GM20000 (cell line): ENCODE measurements at regions not wholly inside any gene's neighbourhood (a gene's known extent, or its start where the extent isn't known, plus 50 kb on each side); places are given as distances from the start of the nearest gene placed in this dataset.

Experiments used
- DNase-seq: peaks from one replicate; pipeline ENCODE4 v3.0.0; 2012; ENCODE audit warnings: low spot score
- TF ChIP-seq, protein P1 (sequence below): IDR thresholded peaks from 2 replicates; pipeline ENCODE4 v1.5.1; 2012; ENCODE audit warnings: mild to moderate bottlenecking, control low read depth; ENCODE audit errors: extremely low read depth, missing control alignments

DNA sequence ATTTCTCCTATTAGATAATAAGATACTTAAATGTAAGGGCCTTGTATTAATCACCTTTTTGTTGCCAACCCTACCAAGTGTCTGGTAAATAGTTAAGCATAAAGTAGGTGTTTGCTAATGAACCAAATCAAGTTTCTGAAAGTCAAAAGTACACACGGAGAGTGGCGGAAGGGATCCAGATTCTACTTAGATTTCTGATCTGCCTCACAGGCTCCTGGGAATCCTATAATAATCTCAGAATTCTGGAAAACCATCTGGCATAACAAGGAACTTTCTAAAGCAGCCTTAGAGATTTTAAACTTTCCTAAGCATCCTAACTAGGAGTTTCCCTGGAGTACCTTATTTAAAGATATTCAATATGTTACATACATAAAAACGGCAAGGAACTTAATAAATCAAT is 363.2 kb upstream of the SMC2 start:
- no peak for DNase-seq
- TF ChIP-seq, protein P1, sequence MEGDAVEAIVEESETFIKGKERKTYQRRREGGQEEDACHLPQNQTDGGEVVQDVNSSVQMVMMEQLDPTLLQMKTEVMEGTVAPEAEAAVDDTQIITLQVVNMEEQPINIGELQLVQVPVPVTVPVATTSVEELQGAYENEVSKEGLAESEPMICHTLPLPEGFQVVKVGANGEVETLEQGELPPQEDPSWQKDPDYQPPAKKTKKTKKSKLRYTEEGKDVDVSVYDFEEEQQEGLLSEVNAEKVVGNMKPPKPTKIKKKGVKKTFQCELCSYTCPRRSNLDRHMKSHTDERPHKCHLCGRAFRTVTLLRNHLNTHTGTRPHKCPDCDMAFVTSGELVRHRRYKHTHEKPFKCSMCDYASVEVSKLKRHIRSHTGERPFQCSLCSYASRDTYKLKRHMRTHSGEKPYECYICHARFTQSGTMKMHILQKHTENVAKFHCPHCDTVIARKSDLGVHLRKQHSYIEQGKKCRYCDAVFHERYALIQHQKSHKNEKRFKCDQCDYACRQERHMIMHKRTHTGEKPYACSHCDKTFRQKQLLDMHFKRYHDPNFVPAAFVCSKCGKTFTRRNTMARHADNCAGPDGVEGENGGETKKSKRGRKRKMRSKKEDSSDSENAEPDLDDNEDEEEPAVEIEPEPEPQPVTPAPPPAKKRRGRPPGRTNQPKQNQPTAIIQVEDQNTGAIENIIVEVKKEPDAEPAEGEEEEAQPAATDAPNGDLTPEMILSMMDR, result no peak

DNA sequence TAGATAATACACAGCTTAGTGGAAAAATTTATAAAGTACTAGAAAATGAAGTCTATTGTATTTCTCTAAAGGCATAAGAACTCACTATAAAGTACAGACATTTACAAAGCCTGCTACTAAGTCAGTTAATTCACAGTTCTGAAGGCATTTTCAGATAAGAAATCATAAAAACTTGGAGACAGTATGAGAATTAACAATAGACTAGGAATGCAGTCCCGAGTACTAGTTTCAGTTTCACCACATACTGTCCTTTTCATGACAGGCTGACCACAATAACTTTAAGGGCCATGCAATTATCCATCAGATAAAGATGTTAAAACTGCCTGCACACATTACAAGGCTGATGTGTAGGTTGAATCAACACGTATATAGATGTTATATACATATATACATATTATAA is 362.6 kb upstream of the SMC2 start:
- DNase-seq, result no peak

DNA sequence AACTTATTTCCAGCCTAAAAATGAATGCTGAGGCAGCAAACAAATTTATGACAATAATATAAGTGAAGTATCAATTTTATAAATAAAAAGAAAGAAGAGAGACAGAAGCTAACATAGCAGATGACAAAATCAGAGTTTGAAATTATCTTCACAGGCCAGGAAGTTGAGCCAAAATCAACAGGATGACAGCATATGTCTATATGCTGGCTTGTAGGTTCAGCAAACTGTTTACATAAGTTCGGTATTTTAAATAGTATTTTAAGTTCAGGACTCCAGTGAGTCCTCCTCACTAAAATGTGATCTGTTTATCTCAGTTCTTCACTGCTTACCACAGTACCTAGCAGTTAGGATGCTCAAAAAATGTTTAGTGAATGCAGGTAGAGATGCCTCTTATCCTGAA is 359.6 kb upstream of the SMC2 start:
- DNase-seq, result no peak
- TF ChIP-seq, protein P1, result no peak

More for the DNA sequence above, 362.6 kb upstream of the SMC2 start:
- TF ChIP-seq, protein P1, result no peak

DNA sequence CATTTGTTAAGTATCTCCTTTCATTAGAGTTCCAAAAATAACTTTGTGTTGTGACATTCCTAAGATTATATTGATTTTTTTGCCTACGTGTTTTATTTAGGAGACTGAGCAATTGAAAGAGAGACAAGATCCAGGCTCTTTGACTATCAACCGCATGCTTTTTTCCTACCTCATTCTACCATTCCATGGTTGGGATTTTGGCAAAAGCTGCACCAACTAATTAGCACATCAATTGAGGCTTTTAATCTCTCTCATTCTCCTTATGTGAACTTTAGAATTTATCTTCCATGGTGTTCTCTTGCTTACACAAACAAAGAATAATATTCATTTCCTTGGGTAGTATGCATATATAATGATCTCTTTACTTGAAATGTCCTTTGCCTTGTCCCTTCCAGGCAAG is 338.7 kb upstream of the SMC2 start:
- DNase-seq, result no peak
- TF ChIP-seq, protein P1, result no peak

DNA sequence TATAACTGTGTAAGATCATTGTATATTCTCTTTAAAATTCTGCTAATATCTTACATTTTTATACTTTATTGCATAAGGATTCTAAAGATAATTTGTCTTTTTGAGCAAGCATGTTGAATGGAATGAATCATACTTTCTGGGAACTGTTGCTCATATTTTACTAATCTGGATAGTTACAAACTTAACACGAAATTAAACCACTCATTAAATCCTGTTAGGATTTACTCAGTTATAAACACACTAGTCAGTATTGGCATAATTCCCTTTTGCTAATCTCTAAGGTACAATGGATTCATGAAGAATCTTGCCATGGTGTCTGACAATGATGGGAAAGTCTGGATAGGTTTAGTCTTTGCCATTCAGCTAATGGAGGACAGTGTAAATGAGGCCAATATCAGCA is 338.1 kb upstream of the SMC2 start:
- no peak for DNase-seq
- TF ChIP-seq, protein P1, result no peak

DNA sequence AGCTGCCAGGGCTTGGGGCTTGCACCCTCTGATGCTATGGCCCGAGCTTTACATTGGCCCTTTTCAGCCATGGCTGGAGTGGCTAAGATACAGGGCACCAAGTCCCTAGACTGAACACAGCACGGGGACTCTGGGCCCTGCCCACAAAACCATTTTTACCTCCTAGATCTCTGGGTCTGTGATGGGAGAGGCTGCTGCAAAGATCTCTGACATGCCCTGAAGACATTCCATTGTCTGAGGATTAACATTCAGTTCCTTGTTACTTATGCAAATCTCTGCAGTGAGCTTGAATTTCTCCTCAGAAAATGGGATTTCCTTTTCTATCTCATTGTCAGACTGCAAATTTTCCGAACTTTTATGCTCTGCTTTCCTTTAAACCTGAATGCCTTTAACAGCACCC is 337.0 kb upstream of the SMC2 start:
- no peak for DNase-seq
- TF ChIP-seq, protein P1, result no peak

DNA sequence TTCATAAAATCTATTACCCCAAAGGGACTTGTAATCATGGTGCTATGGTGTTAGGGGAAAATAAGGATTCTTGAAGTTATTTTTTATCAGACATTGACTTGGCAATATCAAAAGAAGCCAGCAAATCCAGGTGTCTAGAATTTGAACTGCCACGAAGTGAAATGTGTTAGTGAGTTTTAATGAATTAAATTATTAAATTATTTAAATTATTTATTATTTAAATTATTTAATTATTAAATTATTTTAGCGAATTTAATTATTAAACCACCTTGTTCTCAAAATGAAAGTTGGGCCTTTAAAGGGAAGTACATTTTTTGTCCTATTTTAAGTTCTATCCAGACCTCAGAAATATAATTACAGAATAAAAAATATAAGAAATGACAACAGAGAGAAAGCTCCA is 332.6 kb upstream of the SMC2 start:
- DNase-seq, result no peak
- TF ChIP-seq, protein P1, result no peak
